Esophagus muscularis mucosa (tissue), 4 donors: ENCODE measurements at regions not wholly inside any gene's neighbourhood (a gene's known extent, or its start where the extent isn't known, plus 50 kb on each side); places are given as distances from the start of the nearest gene placed in this dataset.

ENCODE experiments used
- DNase-seq: peaks from one replicate; pipeline ENCODE4 v3.0.0-alpha.2; 2017; ENCODE audit errors: extremely low spot score
- H3K27ac ChIP-seq, 4 donors: fragments of 200-600 bp; sonication (generic); replicated peaks in 1 of 4; 1 replicate in 3 of 4; 2 replicates in 1 of 4; pipeline ENCODE4 v1.5.1; 2016 to 2019; ENCODE audit warnings: mild to moderate bottlenecking in 1 of 4
- H3K27me3 ChIP-seq, 4 donors: fragments of 200-600 bp; sonication (generic); one replicate each; pipeline versions ENCODE4 v1.5.1 to v1.6.0; 2016 to 2019
- H3K36me3 ChIP-seq, 4 donors: fragments of 200-600 bp; sonication (generic); one replicate each; pipeline ENCODE4 v1.5.1; 2016 to 2019
- H3K4me1 ChIP-seq, 4 donors: fragments of 200-600 bp; sonication (generic); one replicate each; pipeline ENCODE4 v1.5.1; 2016 to 2019
- H3K4me3 ChIP-seq, 4 donors: fragments of 200-600 bp; sonication (generic); 1 replicate in 2 of 4; 2 replicates in 2 of 4; pipeline ENCODE4 v1.5.1; 2016 to 2019; ENCODE audit warnings: mild to moderate bottlenecking in 4 of 4, moderate library complexity in 1 of 4
- H3K9me3 ChIP-seq, 4 donors: fragments of 200-600 bp; sonication (generic); 1 replicate in 3 of 4; 2 replicates in 1 of 4; pipeline ENCODE4 v1.5.1; 2016 to 2019
- CTCF ChIP-seq, 3 experiments: fragments of 200-600 bp in 2 of 3; fragments of 450-650 bp in 1 of 3; sonication (generic) in 2 of 3; IDR thresholded peaks; one replicate each; pipeline ENCODE4 v1.5.1; 2017 to 2019; ENCODE audit warnings: antibody characterized with exemption in 3 of 3, mild to moderate bottlenecking in 2 of 3, moderate library complexity in 1 of 3
- EP300 ChIP-seq: sonication (generic); formaldehyde crosslinking; IDR thresholded peaks from one replicate; pipeline ENCODE4 v1.6.1; 2017; ENCODE audit warnings: antibody characterized with exemption
- POLR2A ChIP-seq: fragments of 450-650 bp; IDR thresholded peaks from one replicate; pipeline ENCODE4 v1.6.1; 2017; ENCODE audit warnings: antibody characterized with exemption, moderate library complexity, mild to moderate bottlenecking, low read depth
- POLR2AphosphoS5 ChIP-seq, 2 donors: sonication (generic); formaldehyde crosslinking; IDR thresholded peaks; one replicate each; pipeline ENCODE4 v1.6.1; 2017; ENCODE audit warnings: antibody characterized with exemption in 2 of 2
- WGBS: methylation state at CpG from one replicate; pipeline ENCODE4 v1.1.5; 2018; 5-methylcytosine and 5-hydroxymethylcytosine counted together
- intact Hi-C: fragments of 100-400 bp; cut with DNase I; formaldehyde crosslinking; loops from one replicate; pipeline ENCODE4 v1.15.1; 2023

- intact Hi-C loops: no loop called here
- Histone ChIP-seq H3K4me1 (peaks cover 0 to 42% (median 34%) of the 10 kb centered on the region in 4 donors), H3K4me3 (no peak overlapping the region), H3K9me3 (peaks cover 0 to 6% (median 0%) of the 10 kb centered on the region in 4 donors), H3K36me3 (no peaks in the 10 kb centered on the region), H3K27me3 (no peaks in the 10 kb centered on the region), H3K27ac (peak overlapping the region in 2 of 4 donors; percentile 11 to 77)
- DNase-seq: no peak
- TF ChIP-seq POLR2AphosphoS5 (IDR thresholded peaks at IDR 0.05) (no peak), POLR2A (no peak), EP300 (no peak), CTCF (IDR thresholded peaks at IDR 0.05) (no peak)
Measured at GRCh38 chr4:114316789-114317188, 281.8 kb upstream of the UGT8 start.

GRCh38 chr4:114317564-114317963 is 281.0 kb upstream of the UGT8 start:
- Histone ChIP-seq H3K27me3 (no peaks in the 10 kb centered on the region), H3K4me3 (no peak overlapping the region), H3K9me3 (peaks cover 0 to 6% (median 0%) of the 10 kb centered on the region in 4 donors), H3K27ac (peak overlapping the region; percentile 63 to 77 (median 67)), H3K36me3 (no peaks in the 10 kb centered on the region), H3K4me1 (peaks cover 0 to 50% (median 39%) of the 10 kb centered on the region in 4 donors)
- no peak for DNase-seq
- WGBS: 70% methylated on average over 2 of the region's 2 CpGs
- TF ChIP-seq EP300 (no peak), POLR2AphosphoS5 (IDR thresholded peaks at IDR 0.05) (no peak), POLR2A (no peak), CTCF (IDR thresholded peaks at IDR 0.05) (no peak)
- intact Hi-C loops: no loop called here

- Histone ChIP-seq H3K36me3 (no peaks in the 10 kb centered on the region), H3K27me3 (no peaks in the 10 kb centered on the region), H3K4me1 (peaks cover 0 to 50% (median 39%) of the 10 kb centered on the region in 4 donors), H3K9me3 (peaks cover 0 to 6% (median 0%) of the 10 kb centered on the region in 4 donors), H3K27ac (peak overlapping the region; percentile 63 to 77 (median 67)), H3K4me3 (no peak overlapping the region)
- no peak for DNase-seq
- no peak for TF ChIP-seq POLR2AphosphoS5 (IDR thresholded peaks at IDR 0.05)
- no peak for TF ChIP-seq POLR2A
- TF ChIP-seq CTCF (IDR thresholded peaks at IDR 0.05): no peak
- TF ChIP-seq EP300: no peak
- intact Hi-C loops: no loop called here
Measured at GRCh38 chr4:114318309-114318708, 280.3 kb upstream of the UGT8 start.

GRCh38 chr4:114320126-114320525 is 278.5 kb upstream of the UGT8 start:
- TF ChIP-seq EP300: no peak
- no peak for TF ChIP-seq CTCF (IDR thresholded peaks at IDR 0.05)
- no peak for TF ChIP-seq POLR2A
- no peak for TF ChIP-seq POLR2AphosphoS5 (IDR thresholded peaks at IDR 0.05)
- DNase-seq: no peak
- H3K36me3 ChIP-seq: no peaks in the 10 kb centered on the region
- intact Hi-C loops: no loop called here
- H3K27ac ChIP-seq: peak overlapping the region; percentile 31 to 77 (median 66)
- WGBS: 90% methylated on average over 2 of the region's 2 CpGs
- no peak overlapping the region for H3K4me3 ChIP-seq
- no peaks in the 10 kb centered on the region for H3K27me3 ChIP-seq
- no peaks in the 10 kb centered on the region for H3K9me3 ChIP-seq
- H3K4me1 ChIP-seq: peaks cover 0 to 50% (median 39%) of the 10 kb centered on the region in 4 donors

- Histone ChIP-seq H3K27me3 (no peaks in the 10 kb centered on the region), H3K9me3 (no peaks in the 10 kb centered on the region), H3K4me1 (peaks cover 0 to 50% (median 39%) of the 10 kb centered on the region in 4 donors), H3K27ac (peak overlapping the region in 3 of 4 donors; percentile 63 to 77 (median 69)), H3K36me3 (no peaks in the 10 kb centered on the region), H3K4me3 (no peak overlapping the region)
- TF ChIP-seq CTCF (IDR thresholded peaks at IDR 0.05) (no peak), POLR2AphosphoS5 (IDR thresholded peaks at IDR 0.05) (no peak), EP300 (no peak), POLR2A (no peak)
- 56% methylated on average over 3 of the region's 3 CpGs for WGBS
- no peak for DNase-seq
- intact Hi-C loops: no loop called here
Measured at GRCh38 chr4:114321366-114321765, 277.2 kb upstream of the UGT8 start.
